GM18502 (cell line): ENCODE measurements at regions not wholly inside any gene's neighbourhood (a gene's known extent, or its start where the extent isn't known, plus 50 kb on each side); places are given as distances from the start of the nearest gene placed in this dataset.
A peak's percentile ranks its signal among the peaks of the same experiment; 100 is the strongest.
"Not testable (repeated sequence)": the region's sequence is repeated elsewhere in the genome, so short reads cannot be mapped to it uniquely, and the experiment has no call there.

Experiments
- ATAC-seq: cut with Tn5 transposase; IDR thresholded peaks from one replicate; pipeline ENCODE4 v1.9.1; 2021; ENCODE audit warnings: mild to moderate bottlenecking; ENCODE audit not compliant: unreplicated experiment, poor library complexity

GRCh38 chr9:64370344-64370743 is 914.7 kb downstream of the FOXD4L5 start:
- not testable (repeated sequence) for ATAC-seq

- ATAC-seq, result not testable (repeated sequence)
These were observed 915.4 kb downstream of the FOXD4L5 start for GRCh38 chr9:64369644-64370043.

GRCh38 chr9:64369114-64369513 is 915.9 kb downstream of the FOXD4L5 start:
- ATAC-seq, result peak; percentile 100

GRCh38 chr9:64368644-64368942 is 916.4 kb downstream of the FOXD4L5 start:
- not testable (repeated sequence) for ATAC-seq

GRCh38 chr9:64367826-64368643 is 917.0 kb downstream of the FOXD4L5 start:
- not testable (repeated sequence) for ATAC-seq
